Stimulated activated effector memory CD8-positive, alpha-beta T cell treated with anti-CD3 and anti-CD28 coated beads, Interleukin-12 subunit alpha, Interleukin-12 subunit beta, amount 100 ng/mL, for 72 hours (primary cell): ENCODE measurements at regions not wholly inside any gene's neighbourhood (a gene's known extent, or its start where the extent isn't known, plus 50 kb on each side); places are given as distances from the start of the nearest gene placed in this dataset.

Experiments
- ATAC-seq: fragments of 150-1000 bp; cut with Tn5 transposase; 2 replicates; pipeline ENCODE4 v1.10.0; 2021
- DNase-seq, 2 donors: peaks; one replicate each; pipeline ENCODE4 v3.0.0; 2021 to 2022; ENCODE audit warnings: low spot score in 2 of 2
- H3K27ac Mint-ChIP-seq: one replicate; pipeline ENCODE4 v1.8.0; 2022; ENCODE audit warnings: mild to moderate bottlenecking, mixed read lengths
- H3K36me3 Mint-ChIP-seq: one replicate; pipeline ENCODE4 v1.8.0; 2022; ENCODE audit warnings: mild to moderate bottlenecking, mixed read lengths
- H3K4me1 Mint-ChIP-seq: one replicate; pipeline ENCODE4 v1.8.0; 2022; ENCODE audit warnings: mixed read lengths
- H3K4me3 Mint-ChIP-seq: one replicate; pipeline ENCODE4 v1.8.0; 2022; ENCODE audit warnings: mild to moderate bottlenecking, mixed read lengths
- H3K9me3 Mint-ChIP-seq: one replicate; pipeline ENCODE4 v1.8.0; 2022; ENCODE audit warnings: mixed read lengths

DNA sequence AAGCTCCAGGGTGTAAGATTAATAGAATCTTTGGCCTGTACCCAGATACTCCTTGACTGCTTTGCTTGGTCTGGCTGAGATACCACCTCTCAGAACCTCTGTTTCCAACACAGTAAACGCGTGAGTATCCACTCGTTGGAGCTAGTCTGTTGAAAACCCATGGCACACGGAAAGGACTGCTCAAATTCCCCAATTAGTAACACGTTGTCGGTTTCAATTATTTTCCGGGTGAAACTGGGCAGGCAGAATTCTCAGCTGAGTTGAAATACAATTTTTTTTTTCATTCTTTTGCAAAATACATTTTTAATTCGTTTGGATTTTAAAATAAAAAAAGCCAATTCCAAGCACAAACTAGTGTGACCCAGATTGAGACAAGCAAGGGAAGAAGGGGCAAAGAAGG is 120.5 kb downstream of the MAF start:
- no peak for ATAC-seq
- H3K9me3 Mint-ChIP-seq = no peaks in the 10 kb centered on the region

GRCh38 chr16:79476580-79476979 is 124.0 kb downstream of the MAF start:
- Mint-ChIP-seq H3K4me1 (peaks cover 8% of the 10 kb centered on the region), H3K36me3 (no peaks in the 10 kb centered on the region), H3K4me3 (no peak overlapping the region), H3K27ac (no peak overlapping the region), H3K9me3 (no peaks in the 10 kb centered on the region)
- ATAC-seq (peak; percentile 56), DNase-seq (no peak)

More for the DNA sequence above, 120.5 kb downstream of the MAF start:
- H3K36me3 Mint-ChIP-seq = no peaks in the 10 kb centered on the region
- no peak for DNase-seq
- no peak overlapping the region for H3K4me3 Mint-ChIP-seq
- peaks cover 9% of the 10 kb centered on the region for H3K4me1 Mint-ChIP-seq
- no peak overlapping the region for H3K27ac Mint-ChIP-seq

DNA sequence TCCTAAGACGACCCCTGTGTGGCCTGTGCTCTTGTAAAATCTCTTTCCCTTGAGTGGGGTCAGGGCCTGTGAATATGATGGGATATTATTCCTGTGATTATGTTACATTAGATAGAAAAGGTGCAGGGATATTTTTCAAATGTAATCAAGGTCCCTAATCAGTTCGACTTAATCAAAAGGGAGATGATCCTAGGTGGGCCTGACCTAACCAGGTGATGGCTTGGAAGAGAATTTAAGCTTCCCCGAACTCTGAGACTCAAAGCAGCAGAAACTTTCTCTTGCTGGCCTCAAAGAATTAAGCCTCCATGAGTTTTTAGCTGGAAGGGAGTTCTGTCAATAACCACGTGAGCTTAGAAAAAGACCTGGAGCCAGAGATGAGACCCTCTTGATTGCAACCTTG is 124.7 kb downstream of the MAF start:
- Mint-ChIP-seq H3K9me3 (no peaks in the 10 kb centered on the region), H3K27ac (no peak overlapping the region), H3K4me3 (no peak overlapping the region), H3K36me3 (no peaks in the 10 kb centered on the region), H3K4me1 (peaks cover under 1% of the 10 kb centered on the region)
- ATAC-seq (no peak), DNase-seq (no peak)

DNA sequence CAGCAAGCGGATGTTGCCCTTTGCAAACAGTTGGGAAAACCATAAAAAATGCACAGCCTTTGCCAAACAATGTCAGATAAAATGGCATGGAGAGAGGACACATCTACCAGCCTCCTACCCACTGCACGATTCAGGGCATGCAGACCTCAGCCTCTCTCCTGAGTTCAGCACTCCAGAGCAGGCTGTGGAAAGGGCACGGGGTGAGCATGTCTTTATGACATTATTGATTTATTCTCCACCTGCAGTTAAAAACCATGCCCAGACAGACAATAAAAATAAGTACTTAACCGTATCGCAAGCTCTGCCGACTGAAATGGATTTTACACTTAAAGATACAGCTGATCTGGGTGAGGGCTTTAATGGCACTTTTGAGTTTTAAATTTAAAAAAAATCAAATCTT is 127.1 kb downstream of the MAF start:
- Mint-ChIP-seq H3K4me1 (no peaks in the 10 kb centered on the region), H3K4me3 (no peak overlapping the region), H3K27ac (no peak overlapping the region), H3K36me3 (no peaks in the 10 kb centered on the region), H3K9me3 (no peaks in the 10 kb centered on the region)
- ATAC-seq = no peak
- no peak for DNase-seq

- no peak overlapping the region for H3K27ac Mint-ChIP-seq
- ATAC-seq (no peak), DNase-seq (no peak)
- H3K36me3 Mint-ChIP-seq = no peaks in the 10 kb centered on the region
- H3K4me3 Mint-ChIP-seq = no peak overlapping the region
- H3K9me3 Mint-ChIP-seq = no peaks in the 10 kb centered on the region
- no peaks in the 10 kb centered on the region for H3K4me1 Mint-ChIP-seq
These were observed 128.1 kb downstream of the MAF start for GRCh38 chr16:79472426-79472825.

GRCh38 chr16:79469999-79470398 is 130.5 kb downstream of the MAF start:
- Mint-ChIP-seq H3K4me1 (no peaks in the 10 kb centered on the region), H3K27ac (no peak overlapping the region), H3K4me3 (no peak overlapping the region), H3K9me3 (no peaks in the 10 kb centered on the region), H3K36me3 (no peaks in the 10 kb centered on the region)
- ATAC-seq = no peak
- no peak for DNase-seq

DNA sequence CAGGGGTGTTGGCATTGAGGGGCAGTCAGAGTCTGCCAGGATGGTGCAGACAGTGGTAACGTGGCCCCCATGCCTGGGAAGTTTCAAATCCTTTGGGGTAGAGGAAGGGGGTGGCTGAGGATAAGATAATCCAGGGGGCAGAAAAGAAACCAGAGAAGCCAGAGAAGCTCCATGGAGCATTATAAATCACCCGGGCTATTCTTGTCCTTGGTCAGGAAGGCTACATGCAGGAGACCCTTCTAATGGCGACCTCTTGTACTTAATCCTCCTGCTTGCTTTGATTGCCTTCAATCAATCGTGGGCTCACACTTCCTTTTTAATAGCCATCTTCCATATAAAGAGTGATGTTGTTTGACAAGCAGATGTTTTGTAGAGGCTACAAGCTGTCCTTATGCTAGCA is 131.9 kb downstream of the MAF start:
- no peaks in the 10 kb centered on the region for H3K4me1 Mint-ChIP-seq
- H3K4me3 Mint-ChIP-seq = no peak overlapping the region
- no peaks in the 10 kb centered on the region for H3K9me3 Mint-ChIP-seq

GRCh38 chr16:79468121-79468552 is 132.4 kb downstream of the MAF start:
- Mint-ChIP-seq H3K27ac (no peak overlapping the region), H3K36me3 (no peaks in the 10 kb centered on the region), H3K4me1 (no peaks in the 10 kb centered on the region), H3K9me3 (no peaks in the 10 kb centered on the region), H3K4me3 (no peak overlapping the region)
- DNase-seq (no peak), ATAC-seq (no peak)

More for the DNA sequence above, 131.9 kb downstream of the MAF start:
- DNase-seq = no peak
- Mint-ChIP-seq H3K36me3 (no peaks in the 10 kb centered on the region), H3K27ac (no peak overlapping the region)
- no peak for ATAC-seq

DNA sequence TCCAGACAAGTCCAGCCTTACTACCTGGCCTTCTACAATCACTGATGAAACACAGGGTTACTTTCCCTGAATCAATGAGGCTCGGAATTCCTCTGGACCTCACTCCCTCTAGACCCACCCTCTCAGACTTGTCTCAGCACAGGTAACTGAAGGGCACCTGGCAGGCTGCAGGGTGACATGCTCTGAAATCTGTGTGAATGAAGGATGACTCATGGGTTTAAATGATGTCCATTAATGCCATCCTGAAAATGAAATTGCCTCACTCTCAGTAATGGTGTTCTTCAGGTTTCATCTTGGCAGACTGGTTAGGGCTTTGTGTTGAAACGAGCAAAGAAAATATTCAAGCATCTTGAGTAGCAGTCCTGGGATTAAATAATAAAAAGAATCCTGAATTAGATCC is 134.4 kb downstream of the MAF start:
- no peaks in the 10 kb centered on the region for H3K36me3 Mint-ChIP-seq
- no peak overlapping the region for H3K27ac Mint-ChIP-seq
- H3K4me1 Mint-ChIP-seq = no peaks in the 10 kb centered on the region
- no peak for DNase-seq
- no peaks in the 10 kb centered on the region for H3K9me3 Mint-ChIP-seq
- ATAC-seq = no peak
- H3K4me3 Mint-ChIP-seq = no peak overlapping the region

DNA sequence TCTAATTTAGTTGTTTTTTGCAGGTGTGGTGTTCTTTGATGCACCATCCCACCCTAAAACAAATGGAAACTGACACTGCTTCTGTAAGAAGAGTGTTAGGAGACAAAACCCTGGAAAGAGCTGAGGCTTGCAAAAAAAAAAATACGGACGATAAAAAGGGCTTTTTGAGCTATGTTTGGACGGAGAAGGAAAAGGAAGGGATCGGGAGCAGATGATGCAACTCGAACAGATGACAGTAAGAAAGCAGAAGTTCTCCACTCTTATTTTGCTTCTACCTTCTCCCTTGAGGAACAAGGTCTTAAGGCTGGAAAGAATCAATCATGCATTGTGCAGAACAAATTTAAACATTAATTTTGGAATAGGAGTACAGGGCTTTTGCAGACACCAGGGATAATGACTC is 136.7 kb downstream of the MAF start:
- no peaks in the 10 kb centered on the region for H3K9me3 Mint-ChIP-seq
- no peaks in the 10 kb centered on the region for H3K36me3 Mint-ChIP-seq
- no peaks in the 10 kb centered on the region for H3K4me1 Mint-ChIP-seq
- DNase-seq (no peak), ATAC-seq (no peak)
- H3K27ac Mint-ChIP-seq = no peak overlapping the region
- H3K4me3 Mint-ChIP-seq = no peak overlapping the region

DNA sequence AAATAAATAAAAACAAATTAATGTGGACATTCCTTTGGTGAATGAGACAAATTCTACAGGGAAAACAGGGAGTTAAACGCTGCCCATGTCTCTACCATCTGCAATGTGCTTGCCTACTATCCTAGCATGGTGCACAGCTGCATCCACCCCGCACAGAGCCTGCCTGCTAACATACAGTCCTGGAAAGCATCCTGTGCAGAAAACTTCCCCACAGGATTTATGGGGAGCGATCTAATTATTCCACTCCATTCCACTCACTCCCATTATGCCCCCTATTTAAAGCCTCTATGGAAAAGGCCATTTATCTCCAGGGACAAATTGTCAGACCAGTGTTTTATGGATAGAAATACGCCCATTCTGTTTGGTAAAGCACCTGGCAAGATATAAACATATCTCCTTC is 144.5 kb downstream of the MAF start:
- ATAC-seq (no peak), DNase-seq (no peak)
- H3K4me3 Mint-ChIP-seq = no peak overlapping the region
- peaks cover 4% of the 10 kb centered on the region for H3K4me1 Mint-ChIP-seq
- no peaks in the 10 kb centered on the region for H3K9me3 Mint-ChIP-seq
- no peaks in the 10 kb centered on the region for H3K36me3 Mint-ChIP-seq
- no peak overlapping the region for H3K27ac Mint-ChIP-seq

- no peak overlapping the region for H3K4me3 Mint-ChIP-seq
- peaks cover 13% of the 10 kb centered on the region for H3K4me1 Mint-ChIP-seq
- no peak overlapping the region for H3K27ac Mint-ChIP-seq
- no peaks in the 10 kb centered on the region for H3K9me3 Mint-ChIP-seq
- no peak for ATAC-seq
- no peak for DNase-seq
- H3K36me3 Mint-ChIP-seq = no peaks in the 10 kb centered on the region
These were observed 147.9 kb downstream of the MAF start for GRCh38 chr16:79452671-79453070.

GRCh38 chr16:79451196-79451816 is 149.2 kb downstream of the MAF start:
- Mint-ChIP-seq H3K4me3 (no peak overlapping the region), H3K4me1 (peaks cover 13% of the 10 kb centered on the region), H3K9me3 (no peaks in the 10 kb centered on the region), H3K27ac (peak overlapping the region; percentile 69), H3K36me3 (no peaks in the 10 kb centered on the region)
- ATAC-seq (peak; percentile 83), DNase-seq (peak; percentile 2 to 58)

DNA sequence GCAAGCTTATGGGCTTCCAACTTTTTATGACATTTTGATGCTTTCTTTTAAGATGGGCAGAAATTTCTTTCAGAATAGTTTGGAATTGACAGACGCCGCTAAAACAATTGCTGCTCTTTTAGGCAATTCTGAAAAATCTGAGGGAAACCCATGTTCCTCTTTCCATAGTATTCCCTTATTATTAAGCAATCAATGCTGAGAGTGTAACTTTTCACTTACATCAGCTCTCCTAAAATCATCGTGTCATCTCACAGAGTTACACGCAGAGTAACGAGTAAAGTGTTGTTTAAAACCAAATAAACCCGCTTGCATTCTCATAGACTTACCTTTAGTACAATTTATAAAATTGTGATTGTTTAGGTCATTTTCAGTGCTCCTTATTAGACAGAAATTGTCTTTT is 150.6 kb downstream of the MAF start:
- H3K36me3 Mint-ChIP-seq = no peaks in the 10 kb centered on the region
- peaks cover 13% of the 10 kb centered on the region for H3K4me1 Mint-ChIP-seq
- ATAC-seq = no peak
- no peaks in the 10 kb centered on the region for H3K9me3 Mint-ChIP-seq
- DNase-seq = no peak
- no peak overlapping the region for H3K27ac Mint-ChIP-seq
- no peak overlapping the region for H3K4me3 Mint-ChIP-seq

DNA sequence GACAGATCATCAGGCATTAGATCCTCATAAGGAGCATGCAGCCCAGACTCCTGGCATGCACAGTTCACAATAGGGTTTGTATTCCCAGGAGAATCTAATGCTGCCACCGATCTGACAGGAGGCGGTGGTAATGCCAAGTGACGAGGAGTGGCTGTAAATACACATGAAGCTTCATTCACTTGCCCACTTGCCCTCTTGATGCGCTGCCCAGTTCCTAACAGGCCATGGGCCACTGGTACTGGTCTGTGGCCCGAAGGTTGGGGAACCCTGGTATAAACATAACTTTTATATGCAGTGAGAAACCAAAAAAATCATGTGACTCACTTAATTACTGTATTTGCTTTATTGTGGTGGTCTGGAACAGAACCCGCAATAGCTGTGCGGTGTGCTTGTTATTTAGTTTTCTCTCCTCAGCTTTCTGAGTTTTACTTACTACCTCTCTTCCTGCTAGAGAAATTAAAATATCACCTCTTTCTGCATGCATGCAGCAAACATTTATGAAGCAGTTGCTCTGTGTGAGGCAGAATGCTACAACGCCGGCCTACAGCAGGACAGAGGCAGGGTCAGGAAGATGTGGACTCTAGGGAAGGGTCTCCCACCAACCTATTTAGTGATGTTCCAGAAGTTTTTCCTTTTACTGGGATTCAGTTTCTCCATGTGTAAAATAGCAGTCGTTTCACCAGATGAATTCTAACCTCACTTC is 151.3 kb downstream of the MAF start:
- ATAC-seq (no peak), DNase-seq (no peak)
- Mint-ChIP-seq H3K36me3 (no peaks in the 10 kb centered on the region), H3K27ac (no peak overlapping the region), H3K9me3 (no peaks in the 10 kb centered on the region), H3K4me3 (no peak overlapping the region), H3K4me1 (peaks cover 13% of the 10 kb centered on the region)

DNA sequence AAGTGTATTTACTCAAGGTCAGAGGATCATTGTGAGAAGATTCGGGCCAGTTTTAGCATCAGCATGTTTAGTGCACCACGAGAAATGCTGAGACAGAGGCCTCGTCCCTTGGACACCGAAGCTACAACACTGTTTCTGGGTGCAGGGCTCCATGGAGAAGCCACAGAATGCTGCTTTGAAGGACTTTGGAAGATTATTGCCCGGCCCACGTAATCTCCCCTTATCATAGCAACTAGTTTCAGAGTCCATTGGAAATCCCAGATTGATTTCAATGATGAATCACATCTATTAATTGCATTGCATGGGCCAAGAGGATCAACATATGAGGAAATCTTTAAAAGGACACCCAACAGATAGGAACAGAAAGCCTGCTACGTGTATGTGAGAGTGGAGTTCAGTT is 156.0 kb downstream of the MAF start:
- Mint-ChIP-seq H3K27ac (no peak overlapping the region), H3K36me3 (no peaks in the 10 kb centered on the region), H3K4me1 (no peaks in the 10 kb centered on the region), H3K9me3 (no peaks in the 10 kb centered on the region), H3K4me3 (no peak overlapping the region)
- ATAC-seq = no peak
- no peak for DNase-seq
